ENCODE measurements at regions not wholly inside any gene's neighbourhood (a gene's known extent, or its start where the extent isn't known, plus 50 kb on each side); places are given as distances from the start of the nearest gene placed in this dataset.

DNA sequence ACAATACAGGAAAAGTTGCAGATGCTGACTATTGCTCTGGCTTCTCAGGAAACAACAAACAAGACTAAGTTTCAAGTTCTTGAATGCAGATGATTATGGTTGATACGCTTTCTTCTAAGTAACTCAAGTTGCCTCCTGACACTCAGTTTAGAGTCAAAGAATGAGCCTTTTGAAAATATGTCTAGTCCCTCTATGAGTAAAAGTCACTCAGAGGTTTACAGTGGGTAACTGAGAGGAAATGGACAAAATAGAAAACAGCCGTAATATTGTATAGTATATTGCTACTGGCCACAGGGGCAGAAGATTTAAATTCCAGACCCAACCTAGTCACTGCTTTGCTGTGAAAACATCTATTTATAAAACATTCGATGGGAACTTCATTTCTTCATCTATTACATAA, 280.0 kb upstream of the ID4 start (continued):
- TF ChIP-seq SIN3A (IDR thresholded peaks at IDR 0.05; ENCODE audit: borderline replicate concordance, low read depth, low read length) = no peak
- TF ChIP-seq, protein P1, sequence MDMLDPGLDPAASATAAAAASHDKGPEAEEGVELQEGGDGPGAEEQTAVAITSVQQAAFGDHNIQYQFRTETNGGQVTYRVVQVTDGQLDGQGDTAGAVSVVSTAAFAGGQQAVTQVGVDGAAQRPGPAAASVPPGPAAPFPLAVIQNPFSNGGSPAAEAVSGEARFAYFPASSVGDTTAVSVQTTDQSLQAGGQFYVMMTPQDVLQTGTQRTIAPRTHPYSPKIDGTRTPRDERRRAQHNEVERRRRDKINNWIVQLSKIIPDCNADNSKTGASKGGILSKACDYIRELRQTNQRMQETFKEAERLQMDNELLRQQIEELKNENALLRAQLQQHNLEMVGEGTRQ (IDR thresholded peaks at IDR 0.05; ENCODE audit: borderline replicate concordance, low read depth, low read length) = no peak
- TF ChIP-seq MEF2A (IDR thresholded peaks at IDR 0.05; ENCODE audit: borderline replicate concordance, low read depth) = no peak

DNA sequence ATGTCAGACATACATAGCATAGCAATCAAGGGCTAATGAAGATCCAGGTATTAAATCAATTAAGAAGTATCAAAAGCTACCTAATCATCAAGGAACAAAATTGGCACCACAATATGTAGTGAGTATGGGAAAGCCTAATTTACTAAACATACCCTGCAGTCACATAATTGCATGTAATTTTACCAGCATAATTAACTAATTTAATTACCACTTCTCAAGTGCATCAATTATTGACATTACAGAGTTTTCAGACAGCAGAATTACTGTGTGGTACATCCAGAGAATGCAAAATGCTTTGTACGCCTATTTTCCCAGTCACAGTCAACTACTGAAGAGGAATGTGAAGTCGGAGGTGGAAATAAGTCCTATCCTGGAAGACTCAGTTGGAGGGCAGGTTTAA, 279.0 kb upstream of the ID4 start:
- Histone ChIP-seq H3K79me2 (ENCODE audit: insufficient read depth) (no peaks in the 10 kb centered on the region), H4K20me1 (ENCODE audit: insufficient read depth) (no peaks in the 10 kb centered on the region), H3K27me3 (ENCODE audit: insufficient read depth) (no peaks in the 10 kb centered on the region), H3K9me3 (no peaks in the 10 kb centered on the region), H3F3A (replicated peaks; ENCODE audit: insufficient read depth) (no peaks in the 10 kb centered on the region), H3K4me1 (ENCODE audit: control insufficient read depth in 1 of 2, insufficient read depth in 2 of 2, low read depth in 1 of 2, low read length in 1 of 2) (no peaks in the 10 kb centered on the region), H3K36me3 (replicated peaks in 1 of 2; ENCODE audit: control insufficient read depth in 1 of 2, insufficient read depth in 2 of 2, low read length in 1 of 2) (no peaks in the 10 kb centered on the region), H3K4me2 (no peak overlapping the region), H3K9me2 (no peaks in the 10 kb centered on the region), H3K4me3 (ENCODE audit: low read depth in 2 of 2, low read length in 1 of 2) (no peak overlapping the region), H3K27ac (ENCODE audit: low read depth in 2 of 2, low read length in 1 of 2) (no peak overlapping the region), H3K9ac (no peak overlapping the region), H2AFZ (ENCODE audit: low read depth) (no peak overlapping the region)
- CTCF ChIA-PET = interaction anchor here (1.2 kb wide), 1 partner anchor 35 kb away, joined by 4 read pairs; no protein-coding TSS in a partner anchor
- TF ChIP-seq MXI1 (IDR thresholded peaks at IDR 0.05; ENCODE audit: low read depth, low read length) (no peak), POLR2AphosphoS5 (IDR thresholded peaks at IDR 0.05; ENCODE audit: low read depth, low read length) (no peak), MEF2A (IDR thresholded peaks at IDR 0.05; ENCODE audit: borderline replicate concordance, low read depth) (no peak), GABPA (IDR thresholded peaks at IDR 0.05; ENCODE audit: low read depth) (no peak), RXRA (IDR thresholded peaks at IDR 0.05; ENCODE audit: borderline replicate concordance, low read depth) (no peak), FOXM1 (IDR thresholded peaks at IDR 0.05; ENCODE audit: low read depth) (no peak), CHD2 (IDR thresholded peaks at IDR 0.05; ENCODE audit: low read length, partially characterized antibody) (no peak), TEAD4 (IDR thresholded peaks at IDR 0.05; ENCODE audit: borderline replicate concordance, insufficient read depth) (no peak), RFX5 (IDR thresholded peaks at IDR 0.05; ENCODE audit: low read length) (no peak), EZH2phosphoT487 (IDR thresholded peaks at IDR 0.05; ENCODE audit: borderline replicate concordance, low read depth) (no peak), TCF12 (IDR thresholded peaks at IDR 0.05) (no peak)
- TF ChIP-seq, protein P2, sequence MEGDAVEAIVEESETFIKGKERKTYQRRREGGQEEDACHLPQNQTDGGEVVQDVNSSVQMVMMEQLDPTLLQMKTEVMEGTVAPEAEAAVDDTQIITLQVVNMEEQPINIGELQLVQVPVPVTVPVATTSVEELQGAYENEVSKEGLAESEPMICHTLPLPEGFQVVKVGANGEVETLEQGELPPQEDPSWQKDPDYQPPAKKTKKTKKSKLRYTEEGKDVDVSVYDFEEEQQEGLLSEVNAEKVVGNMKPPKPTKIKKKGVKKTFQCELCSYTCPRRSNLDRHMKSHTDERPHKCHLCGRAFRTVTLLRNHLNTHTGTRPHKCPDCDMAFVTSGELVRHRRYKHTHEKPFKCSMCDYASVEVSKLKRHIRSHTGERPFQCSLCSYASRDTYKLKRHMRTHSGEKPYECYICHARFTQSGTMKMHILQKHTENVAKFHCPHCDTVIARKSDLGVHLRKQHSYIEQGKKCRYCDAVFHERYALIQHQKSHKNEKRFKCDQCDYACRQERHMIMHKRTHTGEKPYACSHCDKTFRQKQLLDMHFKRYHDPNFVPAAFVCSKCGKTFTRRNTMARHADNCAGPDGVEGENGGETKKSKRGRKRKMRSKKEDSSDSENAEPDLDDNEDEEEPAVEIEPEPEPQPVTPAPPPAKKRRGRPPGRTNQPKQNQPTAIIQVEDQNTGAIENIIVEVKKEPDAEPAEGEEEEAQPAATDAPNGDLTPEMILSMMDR (IDR thresholded peaks at IDR 0.05) = no peak
- TF ChIP-seq, protein P3, sequence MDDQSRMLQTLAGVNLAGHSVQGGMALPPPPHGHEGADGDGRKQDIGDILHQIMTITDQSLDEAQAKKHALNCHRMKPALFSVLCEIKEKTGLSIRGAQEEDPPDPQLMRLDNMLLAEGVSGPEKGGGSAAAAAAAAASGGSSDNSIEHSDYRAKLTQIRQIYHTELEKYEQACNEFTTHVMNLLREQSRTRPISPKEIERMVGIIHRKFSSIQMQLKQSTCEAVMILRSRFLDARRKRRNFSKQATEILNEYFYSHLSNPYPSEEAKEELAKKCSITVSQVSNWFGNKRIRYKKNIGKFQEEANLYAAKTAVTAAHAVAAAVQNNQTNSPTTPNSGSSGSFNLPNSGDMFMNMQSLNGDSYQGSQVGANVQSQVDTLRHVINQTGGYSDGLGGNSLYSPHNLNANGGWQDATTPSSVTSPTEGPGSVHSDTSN (IDR thresholded peaks at IDR 0.05) = no peak
- POLR2A ChIA-PET = no interaction called here
- WGBS (ENCODE audit: low lambda C conversion rate) = 6% methylated on average over 2 of the region's 2 CpGs
- DNase-seq = no peak
